Loucy (cell line): ENCODE measurements at regions not wholly inside any gene's neighbourhood (a gene's known extent, or its start where the extent isn't known, plus 50 kb on each side); places are given as distances from the start of the nearest gene placed in this dataset.

Experiments used
- H2AFZ ChIP-seq: fragments of 200-600 bp; sonication (generic); 2 replicates; pipeline ENCODE4 v1.6.0; 2016; ENCODE audit warnings: antibody characterized with exemption, mild to moderate bottlenecking, low read length, moderate library complexity
- H3F3A ChIP-seq: fragments of 200-600 bp; 2 replicates; pipeline ENCODE4 v1.6.0; 2016; ENCODE audit warnings: antibody characterized with exemption, low read depth, mild to moderate bottlenecking
- H3K27me3 ChIP-seq: fragments of 200-600 bp; sonication (generic); 2 replicates; pipeline ENCODE4 v1.6.1; 2014; ENCODE audit warnings: low read length, mild to moderate bottlenecking; ENCODE audit not compliant: insufficient read depth, poor library complexity, severe bottlenecking
- H3K36me3 ChIP-seq: fragments of 200-600 bp; sonication (generic); 2 replicates; pipeline ENCODE4 v1.6.1; 2016; ENCODE audit warnings: low read length; ENCODE audit not compliant: insufficient read depth
- H3K4me1 ChIP-seq: fragments of 200-600 bp; sonication (generic); 2 replicates; pipeline ENCODE4 v1.5.1; 2014; ENCODE audit warnings: low read length, mild to moderate bottlenecking; ENCODE audit not compliant: insufficient read depth, poor library complexity, severe bottlenecking
- H3K4me2 ChIP-seq: fragments of 200-600 bp; sonication (generic); 2 replicates; pipeline ENCODE4 v1.6.0; 2014; ENCODE audit warnings: antibody characterized with exemption, low read length, low read depth, mild to moderate bottlenecking; ENCODE audit not compliant: poor library complexity, severe bottlenecking
- H3K4me3 ChIP-seq: fragments of 200-600 bp; sonication (generic); 2 replicates; pipeline ENCODE4 v1.5.1; 2014; ENCODE audit warnings: low read length, mild to moderate bottlenecking, mixed read lengths; ENCODE audit not compliant: poor library complexity, severe bottlenecking
- H3K79me2 ChIP-seq: fragments of 200-600 bp; sonication (generic); 2 replicates; pipeline ENCODE4 v1.6.1; 2014; ENCODE audit warnings: low read length; ENCODE audit not compliant: insufficient read depth
- H3K9ac ChIP-seq: fragments of 200-600 bp; sonication (generic); 2 replicates; pipeline ENCODE4 v1.6.0; 2014; ENCODE audit warnings: mild to moderate bottlenecking, low read depth, low read length, moderate library complexity; ENCODE audit not compliant: poor library complexity, severe bottlenecking
- H3K9me2 ChIP-seq: fragments of 200-600 bp; sonication (generic); replicated peaks from 2 replicates; pipeline ENCODE4 v1.6.1; 2016; ENCODE audit warnings: low read depth, low read length, mixed read lengths
- H3K9me3 ChIP-seq: fragments of 200-600 bp; sonication (generic); 2 replicates; pipeline ENCODE4 v1.6.1; 2014; ENCODE audit warnings: mild to moderate bottlenecking, antibody characterized with exemption, low read length, low read depth; ENCODE audit not compliant: insufficient read depth
- H4K20me1 ChIP-seq: fragments of 200-600 bp; sonication (generic); 2 replicates; pipeline ENCODE4 v1.6.0; 2014; ENCODE audit warnings: antibody characterized with exemption, low read length, mild to moderate bottlenecking; ENCODE audit not compliant: insufficient read depth, poor library complexity, severe bottlenecking
- CTCF ChIP-seq: fragments of 200-600 bp; sonication (generic); conservative IDR thresholded peaks from 2 replicates; pipeline ENCODE4 v1.5.1; 2014; ENCODE audit warnings: mild to moderate bottlenecking, antibody characterized with exemption, low read length
- EZH2phosphoT487 ChIP-seq: fragments of 200-600 bp; IDR thresholded peaks from 2 replicates; pipeline ENCODE4 v1.6.1; 2018; ENCODE audit warnings: antibody characterized with exemption, mild to moderate bottlenecking, moderate library complexity, borderline replicate concordance

DNA sequence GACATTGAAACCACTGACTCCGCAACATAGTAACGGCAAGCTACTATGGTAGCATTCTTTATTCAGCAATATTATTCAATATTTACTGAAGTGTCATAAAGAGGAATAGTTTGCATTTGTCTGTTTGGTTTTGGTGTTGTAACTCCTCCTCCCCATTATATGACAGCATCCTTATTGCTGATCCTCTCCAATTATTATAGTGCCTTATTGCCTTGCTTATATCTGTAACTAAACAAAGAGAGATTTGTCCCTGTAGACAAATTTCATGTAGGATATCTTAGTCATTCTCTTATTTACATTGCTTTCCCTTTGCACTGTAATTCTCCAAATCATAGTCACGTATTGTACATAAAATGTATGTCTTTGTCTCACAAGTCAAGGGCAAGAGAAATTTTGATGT is 1041.2 kb upstream of the ZEB2 start:
- H3K27me3 ChIP-seq, result no peaks in the 10 kb centered on the region
- TF ChIP-seq EZH2phosphoT487, result no peak
- TF ChIP-seq CTCF, result no peak
- no peaks in the 10 kb centered on the region for H3K9me3 ChIP-seq
- no peak overlapping the region for H3K4me3 ChIP-seq
- H2AFZ ChIP-seq, result no peak overlapping the region
- no peaks in the 10 kb centered on the region for H3K9me2 ChIP-seq
- H3F3A ChIP-seq, result no peaks in the 10 kb centered on the region
- no peaks in the 10 kb centered on the region for H3K4me1 ChIP-seq
- H3K9ac ChIP-seq, result no peak overlapping the region
- no peaks in the 10 kb centered on the region for H3K79me2 ChIP-seq
- no peaks in the 10 kb centered on the region for H4K20me1 ChIP-seq
- H3K36me3 ChIP-seq, result no peaks in the 10 kb centered on the region
- no peak overlapping the region for H3K4me2 ChIP-seq

DNA sequence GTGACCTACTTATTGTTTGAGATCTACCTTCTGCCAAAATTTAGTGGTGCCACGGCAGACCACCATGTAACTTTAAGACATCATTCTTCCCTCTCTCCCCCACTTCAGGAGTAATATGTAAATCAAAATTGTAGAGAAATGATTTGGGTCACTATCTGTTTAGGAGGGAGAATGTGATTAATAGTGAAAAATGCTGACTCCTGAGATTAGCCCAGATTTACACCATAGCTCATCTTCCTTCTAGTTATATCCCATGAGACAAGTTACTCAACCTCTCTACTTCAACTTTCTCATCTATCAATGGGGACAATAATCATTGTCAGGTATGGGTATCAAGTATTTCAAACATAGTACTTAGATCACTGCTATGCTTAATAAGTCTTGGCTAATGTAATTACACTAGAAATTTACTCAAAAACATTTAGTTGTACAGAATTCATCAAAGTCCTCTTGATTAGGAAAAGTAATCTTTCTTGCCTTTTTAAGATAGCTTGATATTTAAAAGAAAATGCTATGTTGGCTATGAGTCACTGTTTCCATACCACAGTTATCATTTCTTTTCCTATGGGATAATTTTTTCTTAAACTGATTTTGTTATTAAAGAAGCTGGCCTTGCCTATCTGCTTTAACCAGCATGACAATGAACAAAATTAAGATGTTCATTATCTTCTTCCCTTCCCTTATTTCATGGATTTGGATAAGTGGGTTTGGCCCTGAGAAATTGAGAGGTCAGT is 1038.9 kb upstream of the ZEB2 start:
- Histone ChIP-seq H3F3A (no peaks in the 10 kb centered on the region), H3K4me2 (no peak overlapping the region), H2AFZ (no peak overlapping the region), H3K36me3 (no peaks in the 10 kb centered on the region), H3K27me3 (no peaks in the 10 kb centered on the region), H3K9me2 (no peaks in the 10 kb centered on the region), H3K9ac (no peak overlapping the region), H3K9me3 (no peaks in the 10 kb centered on the region), H3K79me2 (no peaks in the 10 kb centered on the region), H4K20me1 (no peaks in the 10 kb centered on the region), H3K4me1 (no peaks in the 10 kb centered on the region), H3K4me3 (no peak overlapping the region)
- TF ChIP-seq EZH2phosphoT487 (no peak), CTCF (no peak)

GRCh38 chr2:145555360-145555759 is 1035.4 kb upstream of the ZEB2 start:
- no peak overlapping the region for H3K9ac ChIP-seq
- no peaks in the 10 kb centered on the region for H3K9me3 ChIP-seq
- no peaks in the 10 kb centered on the region for H3K79me2 ChIP-seq
- no peak overlapping the region for H3K4me3 ChIP-seq
- no peak overlapping the region for H2AFZ ChIP-seq
- H3K9me2 ChIP-seq, result no peaks in the 10 kb centered on the region
- TF ChIP-seq CTCF, result no peak
- TF ChIP-seq EZH2phosphoT487, result no peak
- H3K4me2 ChIP-seq, result no peak overlapping the region
- H3K27me3 ChIP-seq, result no peaks in the 10 kb centered on the region
- no peaks in the 10 kb centered on the region for H3K4me1 ChIP-seq
- H4K20me1 ChIP-seq, result no peaks in the 10 kb centered on the region
- no peaks in the 10 kb centered on the region for H3K36me3 ChIP-seq
- no peaks in the 10 kb centered on the region for H3F3A ChIP-seq
